ENCODE measurements at regions not wholly inside any gene's neighbourhood (a gene's known extent, or its start where the extent isn't known, plus 50 kb on each side); places are given as distances from the start of the nearest gene placed in this dataset.

GRCh38 chr4:157957905-157958304 is 214.9 kb downstream of the GASK1B start:
- TF ChIP-seq CTCF (conservative IDR thresholded peaks at IDR 0.05; ENCODE audit: low read length) (no peak), EZH2phosphoT487 (IDR thresholded peaks at IDR 0.05; ENCODE audit: borderline replicate concordance, low read depth, low read length) (no peak)
